ENCODE measurements at regions not wholly inside any gene's neighbourhood (a gene's known extent, or its start where the extent isn't known, plus 50 kb on each side); places are given as distances from the start of the nearest gene placed in this dataset.
A peak's percentile ranks its signal among the peaks of the same experiment; 100 is the strongest.

- TF ChIP-seq AFF4 (CRISPR knock-in tag; IDR thresholded peaks at IDR 0.05) (no peak), ZNF251 (CRISPR knock-in tag; IDR thresholded peaks at IDR 0.05) (no peak), ZNF512B (CRISPR knock-in tag; IDR thresholded peaks at IDR 0.05; ENCODE audit: borderline replicate concordance) (no peak), TOPORS (CRISPR knock-in tag; IDR thresholded peaks at IDR 0.05) (no peak), TBX3 (IDR thresholded peaks at IDR 0.05; ENCODE audit: borderline replicate concordance) (no peak)
Measured at GRCh38 chr6:10193321-10193720, 221.6 kb downstream of the TFAP2A start (continued).

- H3K27me3 ChIP-seq (ENCODE audit: control insufficient read depth in 1 of 2, insufficient read depth in 2 of 2, low read length in 2 of 2) = no peaks in the 10 kb centered on the region
- H3K9ac ChIP-seq (ENCODE audit: insufficient read depth, low read depth, low read length) = no peak overlapping the region
- DNase-seq (ENCODE audit: low spot score) (no peak), ATAC-seq (no peak), FAIRE-seq (no peak)
- no peak overlapping the region for H3K4me3 ChIP-seq (replicated peaks in 1 of 3; ENCODE audit: insufficient read depth in 1 of 3, low read depth in 2 of 3, low read length in 3 of 3)
- no peak overlapping the region for H2AFZ ChIP-seq (ENCODE audit: low read length)
- no TSS peak for BruUV-seq (replicated peaks)
- H3K27ac ChIP-seq (ENCODE audit: extremely low read length, insufficient read depth, low read length) = no peak overlapping the region
- intact Hi-C loops (cut with micrococcal nuclease; ENCODE audit: unreplicated experiment) (no loop called here), in situ Hi-C loops (cut with HindIII; ENCODE audit: extremely low pct_ligation_motif_present, low pct_unique_long_range_greater_than_20kb) (no loop called here)
- no peaks in the 10 kb centered on the region for H3K79me2 ChIP-seq (ENCODE audit: insufficient read depth, low read length)
- no peaks in the 10 kb centered on the region for H3K9me3 ChIP-seq (ENCODE audit: low read length)
- ChIA-PET POLR2A (no interaction called here), CTCF (ENCODE audit: low intra/inter-chr PET ratio, low total read pairs) (no interaction called here)
- no peaks in the 10 kb centered on the region for H3K36me3 ChIP-seq (replicated peaks in 1 of 2; ENCODE audit: control insufficient read depth in 1 of 2, insufficient read depth in 2 of 2, low read length in 2 of 2)
- no peaks in the 10 kb centered on the region for H4K20me1 ChIP-seq (ENCODE audit: insufficient read depth, low read length)
- H3K4me1 ChIP-seq (ENCODE audit: insufficient read depth, low read length) = no peaks in the 10 kb centered on the region
- 0% methylated on average over 3 of the region's 3 CpGs for WGBS (ENCODE audit: low lambda C conversion rate)
- no peak overlapping the region for H3K4me2 ChIP-seq (ENCODE audit: low read depth, low read length)
- no peak for TF ChIP-seq KDM3A (CRISPR knock-in tag; IDR thresholded peaks at IDR 0.05; ENCODE audit: low read depth)
- peak; percentile 53; the same call in 1 of the 2 replicates for TF ChIP-seq MAFF (IDR thresholded peaks at IDR 0.05; ENCODE audit: low read depth, low read length)
- TF ChIP-seq DZIP1 (CRISPR knock-in tag; IDR thresholded peaks at IDR 0.05) = no peak
- TF ChIP-seq ZNF607 (CRISPR knock-in tag; IDR thresholded peaks at IDR 0.05; ENCODE audit: borderline replicate concordance) = no peak
- TF ChIP-seq MAFK (conservative IDR thresholded peaks at IDR 0.05 in 1 of 2, IDR thresholded peaks at IDR 0.05 in 1 of 2; ENCODE audit: low read length in 2 of 2) = peak in 1 of 2 experiments; percentile 67; a peak in 2 of 4 replicates
- no peak for TF ChIP-seq ZNF704 (CRISPR knock-in tag; IDR thresholded peaks at IDR 0.05; ENCODE audit: borderline replicate concordance)
- no peak for TF ChIP-seq ZNF138 (CRISPR knock-in tag; IDR thresholded peaks at IDR 0.05; ENCODE audit: low read depth)
Measured at GRCh38 chr6:10190042-10190441, 224.8 kb downstream of the TFAP2A start.

Data from HepG2 (cell line).